WTC11 (cell line): ENCODE measurements at regions not wholly inside any gene's neighbourhood (a gene's known extent, or its start where the extent isn't known, plus 50 kb on each side); places are given as distances from the start of the nearest gene placed in this dataset.

Experiments
- ZNF263 ChIP-seq: sonication (generic); formaldehyde crosslinking; IDR thresholded peaks from 2 replicates; pipeline ENCODE4 v1.8.1; 2022; ENCODE audit warnings: low read depth, mild to moderate bottlenecking, moderate library complexity, missing genetic modification reagents
- TF ChIP-seq, protein P1 (sequence below): sonication (generic); formaldehyde crosslinking; IDR thresholded peaks from 2 replicates; pipeline ENCODE4 v1.8.1; 2022; ENCODE audit warnings: low read depth, mild to moderate bottlenecking, moderate library complexity, missing genetic modification reagents, borderline replicate concordance
- TF ChIP-seq, protein P2 (sequence below): fragments of 200-600 bp; IDR thresholded peaks from 2 replicates; pipeline ENCODE4 v1.8.0; 2022; ENCODE audit warnings: antibody characterized with exemption

GRCh38 chr6:77389402-77389801 is 73.9 kb downstream of the HTR1B start:
- TF ChIP-seq, protein P1, sequence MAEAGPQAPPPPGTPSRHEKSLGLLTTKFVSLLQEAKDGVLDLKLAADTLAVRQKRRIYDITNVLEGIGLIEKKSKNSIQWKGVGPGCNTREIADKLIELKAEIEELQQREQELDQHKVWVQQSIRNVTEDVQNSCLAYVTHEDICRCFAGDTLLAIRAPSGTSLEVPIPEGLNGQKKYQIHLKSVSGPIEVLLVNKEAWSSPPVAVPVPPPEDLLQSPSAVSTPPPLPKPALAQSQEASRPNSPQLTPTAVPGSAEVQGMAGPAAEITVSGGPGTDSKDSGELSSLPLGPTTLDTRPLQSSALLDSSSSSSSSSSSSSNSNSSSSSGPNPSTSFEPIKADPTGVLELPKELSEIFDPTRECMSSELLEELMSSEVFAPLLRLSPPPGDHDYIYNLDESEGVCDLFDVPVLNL (CRISPR knock-in tag), result no peak
- TF ChIP-seq ZNF263, result no peak
- TF ChIP-seq, protein P2, sequence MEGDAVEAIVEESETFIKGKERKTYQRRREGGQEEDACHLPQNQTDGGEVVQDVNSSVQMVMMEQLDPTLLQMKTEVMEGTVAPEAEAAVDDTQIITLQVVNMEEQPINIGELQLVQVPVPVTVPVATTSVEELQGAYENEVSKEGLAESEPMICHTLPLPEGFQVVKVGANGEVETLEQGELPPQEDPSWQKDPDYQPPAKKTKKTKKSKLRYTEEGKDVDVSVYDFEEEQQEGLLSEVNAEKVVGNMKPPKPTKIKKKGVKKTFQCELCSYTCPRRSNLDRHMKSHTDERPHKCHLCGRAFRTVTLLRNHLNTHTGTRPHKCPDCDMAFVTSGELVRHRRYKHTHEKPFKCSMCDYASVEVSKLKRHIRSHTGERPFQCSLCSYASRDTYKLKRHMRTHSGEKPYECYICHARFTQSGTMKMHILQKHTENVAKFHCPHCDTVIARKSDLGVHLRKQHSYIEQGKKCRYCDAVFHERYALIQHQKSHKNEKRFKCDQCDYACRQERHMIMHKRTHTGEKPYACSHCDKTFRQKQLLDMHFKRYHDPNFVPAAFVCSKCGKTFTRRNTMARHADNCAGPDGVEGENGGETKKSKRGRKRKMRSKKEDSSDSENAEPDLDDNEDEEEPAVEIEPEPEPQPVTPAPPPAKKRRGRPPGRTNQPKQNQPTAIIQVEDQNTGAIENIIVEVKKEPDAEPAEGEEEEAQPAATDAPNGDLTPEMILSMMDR, result no peak
